Fibroblast of lung (primary cell): ENCODE measurements at regions not wholly inside any gene's neighbourhood (a gene's known extent, or its start where the extent isn't known, plus 50 kb on each side); places are given as distances from the start of the nearest gene placed in this dataset.

Experiments
- EZH2 ChIP-seq: IDR thresholded peaks from 2 replicates; pipeline ENCODE4 v1.5.1; 2012; ENCODE audit warnings: low read length, control low read depth, mild to moderate bottlenecking; ENCODE audit errors: missing control alignments
- TF ChIP-seq, protein P1 (sequence below), 2 donors: IDR thresholded peaks in 1 of 2; conservative IDR thresholded peaks in 1 of 2; 1 replicate in 1 of 2; 2 replicates in 1 of 2; pipeline ENCODE4 v1.5.1; 2011 to 2012; ENCODE audit warnings: low read length in 2 of 2, control low read depth in 1 of 2, inconsistent platforms in 1 of 2, low read depth in 1 of 2, mild to moderate bottlenecking in 1 of 2

DNA sequence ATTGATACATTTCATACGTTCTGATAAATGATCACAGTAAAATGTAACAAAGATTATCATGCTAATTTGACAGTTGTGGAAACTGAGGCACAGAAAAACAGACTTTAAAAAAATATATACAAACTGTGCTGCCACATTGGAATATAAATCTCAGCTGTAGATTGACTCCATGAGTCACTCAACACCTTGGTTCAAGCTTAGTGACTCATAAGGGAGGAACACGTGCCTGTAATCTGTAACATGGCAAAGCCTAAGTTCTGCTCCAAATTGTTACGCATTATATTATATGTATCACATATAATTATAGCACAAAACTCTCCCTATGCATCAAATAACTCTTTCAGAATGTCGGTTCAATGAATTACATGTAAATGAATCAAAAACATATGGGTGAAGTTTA is 1047.5 kb downstream of the GATA3 start:
- TF ChIP-seq, protein P1, sequence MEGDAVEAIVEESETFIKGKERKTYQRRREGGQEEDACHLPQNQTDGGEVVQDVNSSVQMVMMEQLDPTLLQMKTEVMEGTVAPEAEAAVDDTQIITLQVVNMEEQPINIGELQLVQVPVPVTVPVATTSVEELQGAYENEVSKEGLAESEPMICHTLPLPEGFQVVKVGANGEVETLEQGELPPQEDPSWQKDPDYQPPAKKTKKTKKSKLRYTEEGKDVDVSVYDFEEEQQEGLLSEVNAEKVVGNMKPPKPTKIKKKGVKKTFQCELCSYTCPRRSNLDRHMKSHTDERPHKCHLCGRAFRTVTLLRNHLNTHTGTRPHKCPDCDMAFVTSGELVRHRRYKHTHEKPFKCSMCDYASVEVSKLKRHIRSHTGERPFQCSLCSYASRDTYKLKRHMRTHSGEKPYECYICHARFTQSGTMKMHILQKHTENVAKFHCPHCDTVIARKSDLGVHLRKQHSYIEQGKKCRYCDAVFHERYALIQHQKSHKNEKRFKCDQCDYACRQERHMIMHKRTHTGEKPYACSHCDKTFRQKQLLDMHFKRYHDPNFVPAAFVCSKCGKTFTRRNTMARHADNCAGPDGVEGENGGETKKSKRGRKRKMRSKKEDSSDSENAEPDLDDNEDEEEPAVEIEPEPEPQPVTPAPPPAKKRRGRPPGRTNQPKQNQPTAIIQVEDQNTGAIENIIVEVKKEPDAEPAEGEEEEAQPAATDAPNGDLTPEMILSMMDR (conservative IDR thresholded peaks at IDR 0.05 in 1 of 2, IDR thresholded peaks at IDR 0.05 in 1 of 2; ENCODE audit: low read depth in 1 of 2, low read length in 2 of 2), result no peak
- no peak for TF ChIP-seq EZH2
